K562 (cell line): ENCODE measurements at regions not wholly inside any gene's neighbourhood (a gene's known extent, or its start where the extent isn't known, plus 50 kb on each side); places are given as distances from the start of the nearest gene placed in this dataset.

Source experiments
- ATAC-seq: fragments of 200-7000 bp; cut with Tn5 transposase; 3 replicates; pipeline ENCODE4 v1.9.1; 2020; ENCODE audit warnings: moderate library complexity
- BruUV-seq: library from RNA; stranded (reverse); fragments of 400-500 nt; replicated peaks from 2 replicates; lab custom pipeline; 2021; lab: Mats Ljungman, UMichigan
- CTCF ChIA-PET: fragments of 300-600 bp; formaldehyde crosslinking; extraction: SDS; loops from one replicate; lab custom pipeline; 2021; ENCODE audit warnings: low intra/inter-chr PET ratio; lab: Yijun Ruan, JAX
- POLR2A ChIA-PET: fragments of 300-600, 350-650 bp; sonication (Branson Sonifier 250); formaldehyde crosslinking; extraction: SDS; loops from one replicate; lab custom pipeline; 2021; ENCODE audit warnings: antibody characterized with exemption, inconsistent platforms; lab: Yijun Ruan, JAX
- DNase-seq, 4 experiments: peaks; one replicate each; pipeline versions ENCODE4 v3.0.0 to v3.0.0-alpha.2; 2011 to 2018; ENCODE audit warnings: low spot score in 3 of 4, mixed read lengths in 3 of 4; ENCODE audit errors: extremely low read depth in 1 of 4
- FAIRE-seq: peaks from 2 replicates; lab custom pipeline; 2011; peaks lifted over from hg19 to GRCh38; lab: Jason Lieb, UNC
- H2AFZ ChIP-seq: 2 replicates; pipeline ENCODE4 v1.6.0; 2011; ENCODE audit warnings: low read depth, low read length, control low read depth, inconsistent platforms
- H3K27ac ChIP-seq: fragments of 200-600 bp; 3 replicates; pipeline ENCODE4 v1.8.0; 2011; ENCODE audit warnings: low read depth, mild to moderate bottlenecking, control low read depth, inconsistent platforms, low read length, moderate library complexity, mixed read lengths; ENCODE audit errors: extremely low read depth
- H3K27me3 ChIP-seq, 2 experiments: fragments of 300-600 bp in 1 of 2; 2 replicates in 1 of 2; 3 replicates in 1 of 2; pipeline versions ENCODE4 v1.6.0 to v1.8.0; 2011; ENCODE audit warnings: inconsistent platforms in 2 of 2, low read length in 2 of 2, mild to moderate bottlenecking in 1 of 2, mixed read lengths in 1 of 2, moderate library complexity in 1 of 2; ENCODE audit not compliant: control insufficient read depth in 2 of 2, insufficient read depth in 2 of 2
- H3K36me3 ChIP-seq: fragments of 300-600 bp; 3 replicates; pipeline ENCODE4 v1.8.0; 2011; ENCODE audit warnings: mild to moderate bottlenecking, low read length, inconsistent platforms; ENCODE audit not compliant: control insufficient read depth, insufficient read depth
- H3K4me1 ChIP-seq, 2 experiments: fragments of 200-600 bp in 1 of 2; replicated peaks in 1 of 2; 2 replicates in 1 of 2; 3 replicates in 1 of 2; pipeline versions ENCODE4 v1.5.1 to v1.8.0; 2011; ENCODE audit warnings: inconsistent platforms in 2 of 2, low read length in 2 of 2, mild to moderate bottlenecking in 1 of 2, mixed read lengths in 1 of 2, moderate library complexity in 1 of 2; ENCODE audit not compliant: control insufficient read depth in 2 of 2, insufficient read depth in 2 of 2
- H3K4me2 ChIP-seq: 2 replicates; pipeline ENCODE4 v1.6.1; 2011; ENCODE audit warnings: low read length, control low read depth, inconsistent platforms, mixed read lengths; ENCODE audit not compliant: insufficient read depth
- H3K4me3 ChIP-seq: fragments of 200-600 bp; sonication (generic), shearing (Covaris generic); 2 replicates; pipeline ENCODE4 v1.5.1; 2016; ENCODE audit warnings: control low read depth, inconsistent platforms
- H3K79me2 ChIP-seq: fragments of 200-600 bp; 3 replicates; pipeline ENCODE4 v1.8.0; 2011; ENCODE audit warnings: low read length, inconsistent platforms; ENCODE audit not compliant: control insufficient read depth, insufficient read depth
- H3K9ac ChIP-seq, 2 experiments: 2 replicates each; pipeline versions ENCODE4 v1.6.0 to v1.6.1; 2011; ENCODE audit warnings: low read depth in 2 of 2, low read length in 2 of 2, control low read depth in 1 of 2, inconsistent platforms in 1 of 2, mild to moderate bottlenecking in 1 of 2, mixed read lengths in 1 of 2; ENCODE audit not compliant: insufficient read depth in 1 of 2
- H3K9me1 ChIP-seq: one replicate; pipeline ENCODE4 v1.6.0; 2011; ENCODE audit warnings: inconsistent platforms, mild to moderate bottlenecking, low read length, moderate library complexity; ENCODE audit not compliant: control insufficient read depth, insufficient read depth
- H3K9me3 ChIP-seq: replicated peaks from 2 replicates; pipeline ENCODE4 v1.5.1; 2011; ENCODE audit warnings: low read depth, low read length, inconsistent platforms; ENCODE audit not compliant: control insufficient read depth, insufficient read depth
- H4K20me1 ChIP-seq: replicated peaks from 2 replicates; pipeline ENCODE4 v1.6.1; 2011; ENCODE audit warnings: low read length, inconsistent platforms, mixed read lengths; ENCODE audit not compliant: control insufficient read depth, insufficient read depth
- ATF2 ChIP-seq: sonication (generic); formaldehyde crosslinking; IDR thresholded peaks from 2 replicates; pipeline ENCODE4 v1.8.1; 2022; ENCODE audit warnings: missing genetic modification reagents
- ESRRB ChIP-seq: fragments of 250-450 bp; sonication (Bioruptor Pico); IDR thresholded peaks from 2 replicates; pipeline ENCODE4 v1.5.0; 2020; ENCODE audit warnings: mild to moderate bottlenecking, moderate library complexity, borderline replicate concordance
- ETV5 ChIP-seq: sonication (generic); formaldehyde crosslinking; IDR thresholded peaks from 2 replicates; pipeline ENCODE4 v1.4.0; 2020; ENCODE audit warnings: low read depth, mild to moderate bottlenecking, missing genetic modification reagents
- FOXP1 ChIP-seq: sonication (generic); formaldehyde crosslinking; IDR thresholded peaks from 2 replicates; pipeline ENCODE4 v1.8.0; 2022; ENCODE audit warnings: mild to moderate bottlenecking, missing genetic modification reagents
- HNRNPK ChIP-seq: fragments of 200-400 bp; formaldehyde crosslinking; IDR thresholded peaks from one replicate; pipeline ENCODE4 v1.6.1; 2018; ENCODE audit warnings: mild to moderate bottlenecking, low read depth, low read length; ENCODE audit not compliant: poor library complexity, severe bottlenecking
- HOXB6 ChIP-seq: fragments of 250-450 bp; sonication (Bioruptor Pico); IDR thresholded peaks from 2 replicates; pipeline ENCODE4 v1.5.1; 2022; ENCODE audit warnings: mild to moderate bottlenecking, borderline replicate concordance
- SMAD4 ChIP-seq: fragments of 250-450 bp; sonication (Bioruptor Pico); conservative IDR thresholded peaks from 2 replicates; pipeline ENCODE4 v1.8.0; 2021; ENCODE audit warnings: inconsistent platforms, mild to moderate bottlenecking, moderate library complexity
- TEAD1 ChIP-seq, 2 experiments: fragments of 450-650 bp in 1 of 2; sonication (generic) in 1 of 2; formaldehyde crosslinking; IDR thresholded peaks; 2 replicates each; pipeline versions ENCODE4 v1.4.0 to v1.8.0; 2020 to 2022; ENCODE audit warnings: mild to moderate bottlenecking in 2 of 2, missing genetic modification reagents in 1 of 2
- THRAP3 ChIP-seq: fragments of 450-650 bp; IDR thresholded peaks from 2 replicates; pipeline ENCODE4 v1.6.1; 2016; ENCODE audit warnings: mild to moderate bottlenecking, inconsistent platforms, borderline replicate concordance
- ZC3H4 ChIP-seq: sonication (generic); formaldehyde crosslinking; IDR thresholded peaks from 2 replicates; pipeline ENCODE4 v1.9.0; 2021; ENCODE audit warnings: missing genetic modification reagents, borderline replicate concordance
- ZFP36 ChIP-seq: fragments of 150-350 bp; IDR thresholded peaks from 2 replicates; pipeline ENCODE4 v1.6.1; 2018; ENCODE audit warnings: low read length, low read depth; ENCODE audit not compliant: partially characterized antibody
- ZFP91 ChIP-seq: sonication (generic); formaldehyde crosslinking; IDR thresholded peaks from 2 replicates; pipeline ENCODE4 v1.8.0; 2022; ENCODE audit warnings: mild to moderate bottlenecking, missing genetic modification reagents
- ZNF3 ChIP-seq: fragments of 250-450 bp; sonication (Bioruptor Pico); IDR thresholded peaks from 2 replicates; pipeline ENCODE4 v1.5.0; 2021; ENCODE audit warnings: mild to moderate bottlenecking, moderate library complexity
- ZNF324 ChIP-seq: fragments of 250-450 bp; sonication (Bioruptor Pico); IDR thresholded peaks from 2 replicates; pipeline ENCODE4 v1.4.0; 2020; ENCODE audit warnings: mild to moderate bottlenecking
- WGBS: fragments of 100-300 bp; shearing (Covaris generic); methylation state at CpG from one replicate; pipeline ENCODE4 v1.1.6; 2016; ENCODE audit warnings: low coverage, mixed read lengths; ENCODE audit not compliant: insufficient coverage; ENCODE audit errors: missing lambda C conversion rate; 5-methylcytosine and 5-hydroxymethylcytosine counted together
- in situ Hi-C: fragments of 300-500 bp; cut with MboI; formaldehyde crosslinking; loops from 4 replicates; pipeline ENCODE4 v1.15.0; 2018; ENCODE audit warnings: inconsistent platforms, mixed read lengths
- intact Hi-C: fragments of 100-400 bp; cut with micrococcal nuclease; formaldehyde crosslinking; loops from 2 replicates; pipeline ENCODE4 v1.14.2; 2022
- TF ChIP-seq, protein P1 (sequence below), 2 experiments: fragments of 450-650 bp in 1 of 2; sonication (generic) in 1 of 2; formaldehyde crosslinking in 1 of 2; IDR thresholded peaks in 1 of 2; conservative IDR thresholded peaks in 1 of 2; 2 replicates each; pipeline versions ENCODE4 v1.6.1 to v1.8.1; 2016 to 2023; ENCODE audit warnings: mild to moderate bottlenecking in 2 of 2, moderate library complexity in 2 of 2, inconsistent platforms in 1 of 2, missing genetic modification reagents in 1 of 2

DNA sequence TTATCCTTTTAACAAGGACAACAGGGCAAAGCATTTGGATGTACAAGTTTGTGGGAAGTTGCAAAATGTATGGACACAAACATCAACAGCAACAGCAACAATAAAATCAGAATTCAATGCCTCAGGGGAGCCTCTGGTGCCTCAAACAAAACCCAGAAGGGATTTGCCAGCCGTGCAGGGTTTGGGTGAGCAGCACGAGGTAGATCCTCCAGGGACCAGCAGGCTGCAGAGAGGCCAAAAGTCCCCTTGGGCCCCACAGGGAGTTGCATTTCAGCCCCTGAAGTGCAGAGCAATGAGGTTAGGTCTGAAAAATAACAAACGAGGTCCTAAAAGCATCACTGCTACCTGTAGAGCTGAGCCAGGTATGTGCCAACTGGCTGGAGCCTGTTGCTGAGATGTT lies 51.7 kb upstream of the CPXM2 start:
- no peaks in the 10 kb centered on the region for H3K9me1 ChIP-seq
- peaks cover 0 to 16% of the 10 kb centered on the region in 2 experiments; a peak in 1 of 5 replicates for H3K27me3 ChIP-seq
- intact Hi-C loops, result no loop called here
- H3K36me3 ChIP-seq, result no peaks in the 10 kb centered on the region
- in situ Hi-C loops, result no loop called here
- H3K4me1 ChIP-seq, result no peaks in the 10 kb centered on the region
- H3K4me3 ChIP-seq, result no peak overlapping the region
- H3K4me2 ChIP-seq, result no peak overlapping the region
- TF ChIP-seq HNRNPK (no peak), TEAD1 (CRISPR knock-in tag; IDR thresholded peaks at IDR 0.05) (no peak), ZC3H4 (no peak), ZNF324 (CRISPR knock-in tag) (no peak), ZNF3 (CRISPR knock-in tag) (no peak), ETV5 (CRISPR knock-in tag) (no peak), THRAP3 (no peak), SMAD4 (CRISPR knock-in tag) (no peak), ATF2 (no peak), FOXP1 (CRISPR knock-in tag) (no peak), ESRRB (CRISPR knock-in tag) (no peak), HOXB6 (no peak), ZFP91 (CRISPR knock-in tag) (no peak), ZFP36 (no peak)
- TF ChIP-seq, protein P1, sequence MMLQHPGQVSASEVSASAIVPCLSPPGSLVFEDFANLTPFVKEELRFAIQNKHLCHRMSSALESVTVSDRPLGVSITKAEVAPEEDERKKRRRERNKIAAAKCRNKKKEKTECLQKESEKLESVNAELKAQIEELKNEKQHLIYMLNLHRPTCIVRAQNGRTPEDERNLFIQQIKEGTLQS (IDR thresholded peaks at IDR 0.05), result no peak
- TF ChIP-seq, protein P1 (CRISPR knock-in tag; conservative IDR thresholded peaks at IDR 0.05), result no peak
- H3K79me2 ChIP-seq, result no peaks in the 10 kb centered on the region
- no peaks in the 10 kb centered on the region for H3K9me3 ChIP-seq
- 0% methylated on average over 3 of the region's 3 CpGs for WGBS
- ChIA-PET CTCF (no interaction called here), POLR2A (no interaction called here)
- ATAC-seq (no peak), DNase-seq (no peak), FAIRE-seq (no peak)
- no TSS peak for BruUV-seq
- H2AFZ ChIP-seq, result no peak overlapping the region
- no peak overlapping the region for H3K27ac ChIP-seq
- H3K9ac ChIP-seq, result no peak overlapping the region
- H4K20me1 ChIP-seq, result no peaks in the 10 kb centered on the region
